HFFc6 (cell line): ENCODE measurements at regions not wholly inside any gene's neighbourhood (a gene's known extent, or its start where the extent isn't known, plus 50 kb on each side); places are given as distances from the start of the nearest gene placed in this dataset.
"Not testable (repeated sequence)": the region's sequence is repeated elsewhere in the genome, so short reads cannot be mapped to it uniquely, and the experiment has no call there.

Experiments used
- DNase-seq: peaks from one replicate; pipeline ENCODE4 v3.0.0-alpha.2; 2018
- H3K27ac Mint-ChIP-seq: 2 replicates; pipeline ENCODE4 v1.8.0; 2020; ENCODE audit warnings: mild to moderate bottlenecking, mixed read lengths
- H3K27me3 Mint-ChIP-seq: 2 replicates; pipeline ENCODE4 v1.8.0; 2021; ENCODE audit warnings: mild to moderate bottlenecking, moderate library complexity, mixed read lengths; ENCODE audit not compliant: insufficient read depth
- H3K36me3 Mint-ChIP-seq: 2 replicates; pipeline ENCODE4 v1.8.0; 2021; ENCODE audit warnings: low read depth, mixed read lengths
- H3K4me1 Mint-ChIP-seq: 2 replicates; pipeline ENCODE4 v1.8.0; 2020; ENCODE audit warnings: low read depth, mixed read lengths
- H3K4me3 Mint-ChIP-seq: 2 replicates; pipeline ENCODE4 v1.8.0; 2020; ENCODE audit warnings: mild to moderate bottlenecking, moderate library complexity, mixed read lengths
- H3K9me3 Mint-ChIP-seq: 2 replicates; pipeline ENCODE4 v1.8.0; 2020; ENCODE audit warnings: mild to moderate bottlenecking, mixed read lengths
- CTCF ChIP-seq: fragments of 200-600 bp; sonication (generic); IDR thresholded peaks from 2 replicates; pipeline ENCODE4 v1.5.0; 2021; ENCODE audit warnings: antibody characterized with exemption, mild to moderate bottlenecking

DNA sequence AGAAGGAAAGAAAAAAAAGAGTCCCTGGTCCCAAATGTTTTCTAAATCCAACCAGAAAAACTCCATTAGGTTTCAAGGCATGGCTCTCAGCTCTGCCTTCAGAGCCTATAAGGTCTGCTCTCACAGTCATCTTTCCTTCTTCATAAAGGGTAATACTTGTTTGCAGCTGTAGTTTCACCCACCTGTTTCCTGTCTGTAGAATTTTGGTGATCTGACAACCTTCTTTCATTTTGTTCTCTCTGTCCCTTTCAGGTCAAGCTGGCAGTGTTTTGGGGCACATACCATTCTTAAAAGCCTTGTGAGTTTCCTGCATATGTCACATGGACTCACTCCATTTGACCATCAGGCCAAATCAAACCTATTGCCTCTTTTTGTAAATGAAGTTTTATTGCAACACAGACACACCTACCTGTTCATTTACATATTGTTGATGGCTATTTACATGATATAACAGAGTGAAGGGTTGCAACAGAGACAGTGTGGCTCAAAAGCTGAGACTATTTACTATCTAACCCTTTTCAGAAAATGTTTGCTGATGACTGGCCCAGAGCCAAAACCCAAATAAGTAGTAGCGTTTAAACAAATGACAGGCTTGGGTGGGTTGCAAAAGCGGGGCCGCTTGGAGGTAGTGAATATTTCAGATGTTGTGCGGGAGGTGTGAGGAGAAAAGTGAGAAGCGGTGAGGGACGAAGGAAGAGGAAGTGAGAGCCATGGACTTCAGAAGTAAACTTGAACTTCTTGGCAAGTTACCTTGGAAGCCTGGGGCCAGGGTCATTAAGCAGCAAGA, 292.7 kb upstream of the PROK2 start:
- no peak overlapping the region for H3K27ac Mint-ChIP-seq
- no peak for DNase-seq
- H3K4me3 Mint-ChIP-seq: no peak overlapping the region
- peaks cover 8% of the 10 kb centered on the region; the same call in 1 of the 2 replicates for H3K27me3 Mint-ChIP-seq
- H3K9me3 Mint-ChIP-seq: peaks cover 19% of the 10 kb centered on the region
- H3K36me3 Mint-ChIP-seq: peaks cover 11% of the 10 kb centered on the region; the same call in 1 of the 2 replicates
- TF ChIP-seq CTCF: no peak
- no peaks in the 10 kb centered on the region for H3K4me1 Mint-ChIP-seq

- H3K27ac Mint-ChIP-seq, H3K4me1 Mint-ChIP-seq, H3K27me3 Mint-ChIP-seq, H3K4me3 Mint-ChIP-seq, DNase-seq: not testable (repeated sequence)
- Mint-ChIP-seq H3K9me3 (peaks cover 19% of the 10 kb centered on the region), H3K36me3 (peaks cover 11% of the 10 kb centered on the region; the same call in 1 of the 2 replicates)
Measured at GRCh38 chr3:72075848-72076247, 290.9 kb upstream of the PROK2 start.

GRCh38 chr3:72071624-72072023, 286.7 kb upstream of the PROK2 start:
- Mint-ChIP-seq H3K27me3 (peaks cover 14% of the 10 kb centered on the region), H3K9me3 (peaks cover 19% of the 10 kb centered on the region), H3K4me1 (no peaks in the 10 kb centered on the region), H3K27ac (no peak overlapping the region), H3K36me3 (peaks cover 11% of the 10 kb centered on the region; the same call in 1 of the 2 replicates), H3K4me3 (no peak overlapping the region)
- no peak for TF ChIP-seq CTCF
- no peak for DNase-seq

DNA sequence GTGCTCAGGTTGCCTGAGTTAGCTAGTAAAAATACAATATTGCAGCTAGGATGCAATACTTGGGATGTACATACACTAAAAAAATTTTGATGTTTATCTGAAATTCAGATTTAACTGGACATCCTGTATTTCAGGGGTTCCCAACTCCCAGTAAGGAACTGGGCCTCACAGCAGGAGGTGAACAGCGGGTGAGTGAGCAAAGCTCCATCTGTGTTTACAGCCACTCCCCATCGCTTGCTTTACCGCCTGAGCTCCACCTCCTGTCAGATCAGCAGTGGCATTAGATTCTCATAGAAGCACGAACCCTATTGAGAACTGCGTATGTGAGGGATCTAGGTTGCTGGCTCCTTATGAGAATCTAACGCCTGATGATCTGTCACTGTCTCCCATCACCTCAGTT, 285.1 kb upstream of the PROK2 start:
- TF ChIP-seq CTCF: no peak
- H3K4me1 Mint-ChIP-seq: peaks cover 5% of the 10 kb centered on the region; the same call in 1 of the 2 replicates
- peaks cover 3% of the 10 kb centered on the region for H3K9me3 Mint-ChIP-seq
- no peak for DNase-seq
- H3K27ac Mint-ChIP-seq: no peak overlapping the region
- no peak overlapping the region for H3K4me3 Mint-ChIP-seq
- H3K36me3 Mint-ChIP-seq: peaks cover 2% of the 10 kb centered on the region; the same call in 1 of the 2 replicates
- peaks cover 14% of the 10 kb centered on the region for H3K27me3 Mint-ChIP-seq

DNA sequence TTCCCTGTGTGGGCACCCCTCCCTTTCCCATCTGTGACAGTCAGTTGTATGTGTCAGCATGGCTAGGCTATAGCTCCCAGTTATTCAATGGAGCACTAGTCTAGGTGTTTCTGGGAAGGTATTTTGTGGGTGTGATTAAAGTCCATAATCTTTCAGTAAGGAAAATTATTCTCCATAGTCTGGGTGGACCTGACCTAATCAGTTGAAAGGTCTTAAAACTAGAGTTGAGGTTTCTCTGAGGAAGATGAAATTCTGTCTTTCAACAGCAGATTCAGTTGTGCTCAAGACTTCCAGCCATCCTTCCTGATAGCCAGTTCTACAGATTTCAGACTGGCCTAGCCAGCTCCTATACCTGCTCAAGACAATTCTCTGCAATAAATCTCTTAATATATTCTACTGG, 284.6 kb upstream of the PROK2 start:
- Mint-ChIP-seq H3K4me3 (no peak overlapping the region), H3K27ac (no peak overlapping the region), H3K27me3 (peaks cover 14% of the 10 kb centered on the region), H3K9me3 (no peaks in the 10 kb centered on the region), H3K36me3 (no peaks in the 10 kb centered on the region), H3K4me1 (peaks cover 5% of the 10 kb centered on the region; the same call in 1 of the 2 replicates)
- DNase-seq: no peak
- no peak for TF ChIP-seq CTCF

DNA sequence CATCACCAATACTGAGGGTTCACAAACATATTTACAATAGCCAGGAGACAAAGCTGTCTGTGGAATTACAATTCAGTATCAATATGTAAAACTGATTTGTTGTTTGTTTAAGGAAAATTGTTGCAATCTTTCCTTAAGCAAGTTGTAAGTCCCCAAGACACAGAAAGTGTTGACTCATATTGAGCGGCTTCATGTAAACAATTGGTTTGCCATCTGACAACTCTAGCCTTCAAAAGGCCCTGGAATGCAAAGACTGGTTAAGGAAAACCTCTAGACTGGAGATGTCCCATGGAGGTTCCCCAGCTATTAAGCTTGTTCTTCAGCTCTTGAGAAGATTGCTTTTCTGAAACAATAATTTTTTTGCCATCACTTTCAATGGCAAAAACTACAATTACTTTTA, 283.7 kb upstream of the PROK2 start:
- TF ChIP-seq CTCF: no peak
- H3K9me3 Mint-ChIP-seq: no peaks in the 10 kb centered on the region
- H3K4me3 Mint-ChIP-seq: no peak overlapping the region
- H3K27me3 Mint-ChIP-seq: peaks cover 14% of the 10 kb centered on the region
- H3K4me1 Mint-ChIP-seq: peaks cover 5% of the 10 kb centered on the region; the same call in 1 of the 2 replicates
- no peaks in the 10 kb centered on the region for H3K36me3 Mint-ChIP-seq
- no peak overlapping the region for H3K27ac Mint-ChIP-seq
- no peak for DNase-seq
